HCT116 (cell line): ENCODE measurements at regions not wholly inside any gene's neighbourhood (a gene's known extent, or its start where the extent isn't known, plus 50 kb on each side); places are given as distances from the start of the nearest gene placed in this dataset.

Source experiments
- ATAC-seq: fragments of 200-7000 bp; cut with Tn5 transposase; 2 replicates; pipeline ENCODE4 v1.9.1; 2020; ENCODE audit warnings: mild to moderate bottlenecking, moderate library complexity
- BruUV-seq: library from RNA; stranded (reverse); fragments of 400-500 nt; replicated peaks from 2 replicates; lab custom pipeline; 2021; lab: Mats Ljungman, UMichigan
- CTCF ChIA-PET: fragments of 300-600 bp; sonication (Branson Sonifier 250); formaldehyde crosslinking; loops from one replicate; lab custom pipeline; 2021; ENCODE audit warnings: antibody characterized with exemption; lab: Charles Lee
- POLR2A ChIA-PET: fragments of 300-600, 350-600 bp; sonication (Branson Sonifier 250); formaldehyde crosslinking; loops from one replicate; lab custom pipeline; 2021; ENCODE audit warnings: antibody characterized with exemption; lab: Charles Lee
- RAD21 ChIA-PET, 2 experiments: fragments of 300-600 bp; sonication (Branson Sonifier 250); formaldehyde crosslinking; loops; one replicate each; lab custom pipeline; 2023; ENCODE audit warnings: low total read pairs in 2 of 2; ENCODE audit not compliant: uncharacterized antibody in 2 of 2, unreplicated experiment in 2 of 2, low non-redundant PET in 1 of 2; lab: Charles Lee
- DNase-seq: peaks from one replicate; pipeline ENCODE4 v3.0.0-alpha.2; 2010; ENCODE audit warnings: low read depth, low spot score
- H2AFZ ChIP-seq: fragments of 200-600 bp; shearing (Covaris generic), sonication (generic); 2 replicates; pipeline ENCODE4 v1.6.1; 2017; ENCODE audit warnings: low read depth, mixed run types, mixed read lengths, antibody characterized with exemption, low read length; ENCODE audit not compliant: poor library complexity, severe bottlenecking
- H3K27ac ChIP-seq: 2 replicates; pipeline ENCODE4 v1.5.1; 2012; ENCODE audit warnings: low read depth, low read length
- H3K27me3 ChIP-seq: fragments of 200-600 bp; sonication (generic); 2 replicates; pipeline ENCODE4 v1.6.1; 2016; ENCODE audit warnings: mixed run types, low read length, mixed read lengths; ENCODE audit not compliant: insufficient read depth
- H3K36me3 ChIP-seq, 2 experiments: fragments of 200-500 bp in 1 of 2; fragments of 200-600 bp in 1 of 2; sonication (Bioruptor generic) in 1 of 2; sonication (generic) in 1 of 2; 2 replicates each; pipeline versions ENCODE4 v1.5.1 to v1.6.1; 2014 to 2016; ENCODE audit warnings: low read length in 2 of 2, inconsistent platforms in 1 of 2, mixed read lengths in 1 of 2, mixed run types in 1 of 2; ENCODE audit not compliant: insufficient read depth in 2 of 2, control insufficient read depth in 1 of 2
- H3K4me1 ChIP-seq, 2 experiments: fragments of 200-600 bp in 1 of 2; sonication (generic) in 1 of 2; 2 replicates each; pipeline versions ENCODE4 v1.5.1 to v1.6.1; 2012 to 2017; ENCODE audit warnings: low read length in 2 of 2, inconsistent platforms in 1 of 2, mild to moderate bottlenecking in 1 of 2, mixed read lengths in 1 of 2, mixed run types in 1 of 2, moderate library complexity in 1 of 2; ENCODE audit not compliant: insufficient read depth in 2 of 2, control insufficient read depth in 1 of 2
- H3K4me2 ChIP-seq: fragments of 200-600 bp; sonication (generic); 2 replicates; pipeline ENCODE4 v1.6.1; 2017; ENCODE audit warnings: mixed run types, low read length, mixed read lengths
- H3K4me3 ChIP-seq, 2 experiments: fragments of 200-600 bp in 1 of 2; sonication (generic) in 1 of 2; replicated peaks in 1 of 2; 2 replicates each; pipeline ENCODE4 v1.5.1; 2011 to 2016; ENCODE audit warnings: low read length in 2 of 2, control low read depth in 1 of 2, low read depth in 1 of 2, mild to moderate bottlenecking in 1 of 2, mixed read lengths in 1 of 2, mixed run types in 1 of 2
- H3K79me2 ChIP-seq: fragments of 200-600 bp; sonication (generic); 2 replicates; pipeline ENCODE4 v1.6.1; 2017; ENCODE audit warnings: mild to moderate bottlenecking, mixed run types, low read length, moderate library complexity, mixed read lengths; ENCODE audit not compliant: insufficient read depth
- H3K9ac ChIP-seq: fragments of 200-600 bp; sonication (generic); 2 replicates; pipeline ENCODE4 v1.6.1; 2016; ENCODE audit warnings: low read length, mixed read lengths
- H3K9me2 ChIP-seq: fragments of 200-600 bp; sonication (generic), shearing (Covaris generic); 2 replicates; pipeline ENCODE4 v1.6.1; 2017; ENCODE audit warnings: mixed run types, mild to moderate bottlenecking, moderate library complexity; ENCODE audit not compliant: insufficient read depth
- H3K9me3 ChIP-seq, 2 experiments: fragments of 200-500 bp in 1 of 2; fragments of 200-600 bp in 1 of 2; sonication (Bioruptor generic) in 1 of 2; sonication (generic) in 1 of 2; 2 replicates each; pipeline ENCODE4 v1.6.1; 2014 to 2017; ENCODE audit warnings: low read length in 2 of 2, mixed read lengths in 2 of 2, inconsistent platforms in 1 of 2, low read depth in 1 of 2, mild to moderate bottlenecking in 1 of 2, mixed run types in 1 of 2, moderate library complexity in 1 of 2; ENCODE audit not compliant: control insufficient read depth in 1 of 2, insufficient read depth in 1 of 2
- H4K20me1 ChIP-seq: fragments of 200-600 bp; sonication (generic), shearing (Covaris generic); 2 replicates; pipeline ENCODE4 v1.6.1; 2017; ENCODE audit warnings: mixed run types, mild to moderate bottlenecking, moderate library complexity; ENCODE audit not compliant: insufficient read depth
- ATF3 ChIP-seq: IDR thresholded peaks from 2 replicates; pipeline ENCODE4 v1.6.1; 2012
- CBX3 ChIP-seq: IDR thresholded peaks from 2 replicates; pipeline ENCODE4 v1.6.1; 2012; ENCODE audit warnings: low read depth
- CTCF ChIP-seq, 3 experiments: fragments of 200-600 bp in 1 of 3; sonication (generic) in 1 of 3; IDR thresholded peaks in 2 of 3; conservative IDR thresholded peaks in 1 of 3; 2 replicates each; pipeline ENCODE4 v1.5.1; 2012 to 2017; ENCODE audit warnings: low read depth in 2 of 3, low read length in 2 of 3, antibody characterized with exemption in 1 of 3, borderline replicate concordance in 1 of 3, control low read depth in 1 of 3, mild to moderate bottlenecking in 1 of 3, mixed read lengths in 1 of 3, mixed run types in 1 of 3, moderate library complexity in 1 of 3; ENCODE audit not compliant: insufficient read depth in 1 of 3
- EZH2 ChIP-seq: fragments of 200-600 bp; sonication (generic); IDR thresholded peaks from 2 replicates; pipeline ENCODE4 v1.6.1; 2017; ENCODE audit warnings: antibody characterized with exemption, mixed run types
- JUND ChIP-seq: IDR thresholded peaks from 2 replicates; pipeline ENCODE4 v1.6.1; 2012
- POLR2A ChIP-seq: IDR thresholded peaks from 2 replicates; pipeline ENCODE4 v1.7.0; 2011; ENCODE audit warnings: borderline replicate concordance; ENCODE audit not compliant: insufficient read depth, insufficient read length; ENCODE audit errors: extremely low read depth
- POLR2AphosphoS5 ChIP-seq: IDR thresholded peaks from 2 replicates; pipeline ENCODE4 v1.6.1; 2011; ENCODE audit warnings: mild to moderate bottlenecking, low read depth, low read length, moderate library complexity
- SIN3A ChIP-seq: IDR thresholded peaks from 2 replicates; pipeline ENCODE4 v1.6.1; 2012; ENCODE audit warnings: low read depth
- SP1 ChIP-seq: IDR thresholded peaks from 2 replicates; pipeline ENCODE4 v1.6.1; 2012; ENCODE audit warnings: low read depth
- SRF ChIP-seq: IDR thresholded peaks from 2 replicates; pipeline ENCODE4 v1.6.1; 2012; ENCODE audit warnings: low read depth
- ZFX ChIP-seq: fragments of 450-650 bp; IDR thresholded peaks from 2 replicates; pipeline ENCODE4 v1.6.1; 2017
- ZNF274 ChIP-seq: fragments of 200-500 bp; sonication (Bioruptor generic); IDR thresholded peaks from 2 replicates; pipeline ENCODE4 v1.6.1; 2014; ENCODE audit warnings: mild to moderate bottlenecking, low read depth, low read length, inconsistent platforms
- intact Hi-C: fragments of 100-400 bp; cut with micrococcal nuclease; formaldehyde crosslinking; loops from 2 replicates; pipeline ENCODE4 v1.10.0; 2022

- no peaks in the 10 kb centered on the region for H4K20me1 ChIP-seq
- no peaks in the 10 kb centered on the region for H3K79me2 ChIP-seq
- ATAC-seq (no peak), DNase-seq (no peak)
- RAD21 ChIA-PET, result no interaction called here
- no peak overlapping the region for H3K27ac ChIP-seq
- no peaks in the 10 kb centered on the region for H3K9me2 ChIP-seq
- CTCF ChIA-PET, result no interaction called here
- H3K4me1 ChIP-seq, result no peaks in the 10 kb centered on the region
- no TSS peak for BruUV-seq
- no peak overlapping the region for H3K4me3 ChIP-seq
- H3K9me3 ChIP-seq, result no peaks in the 10 kb centered on the region
- H3K9ac ChIP-seq, result no peak overlapping the region
- POLR2A ChIA-PET, result no interaction called here
- H3K4me2 ChIP-seq, result no peak overlapping the region
- H2AFZ ChIP-seq, result no peak overlapping the region
- no peaks in the 10 kb centered on the region for H3K36me3 ChIP-seq
- H3K27me3 ChIP-seq, result no peaks in the 10 kb centered on the region
- intact Hi-C loops, result no loop called here
- TF ChIP-seq SRF, result no peak
- no peak for TF ChIP-seq POLR2A
- no peak for TF ChIP-seq CTCF (IDR thresholded peaks at IDR 0.05 in 2 of 3, conservative IDR thresholded peaks at IDR 0.05 in 1 of 3; ENCODE audit: borderline replicate concordance in 1 of 3, insufficient read depth in 1 of 3, low read depth in 2 of 3, low read length in 2 of 3)
- no peak for TF ChIP-seq CBX3
- TF ChIP-seq ATF3, result no peak
- TF ChIP-seq JUND, result no peak
- no peak for TF ChIP-seq ZNF274
- TF ChIP-seq POLR2AphosphoS5, result no peak
- TF ChIP-seq ZFX, result no peak
- TF ChIP-seq EZH2, result no peak
- TF ChIP-seq SIN3A, result no peak
- TF ChIP-seq SP1, result no peak
Measured at GRCh38 chr12:22880807-22881206, 255.8 kb downstream of the ETNK1 start.
